ENCODE measurements at regions not wholly inside any gene's neighbourhood (a gene's known extent, or its start where the extent isn't known, plus 50 kb on each side); places are given as distances from the start of the nearest gene placed in this dataset.

DNA sequence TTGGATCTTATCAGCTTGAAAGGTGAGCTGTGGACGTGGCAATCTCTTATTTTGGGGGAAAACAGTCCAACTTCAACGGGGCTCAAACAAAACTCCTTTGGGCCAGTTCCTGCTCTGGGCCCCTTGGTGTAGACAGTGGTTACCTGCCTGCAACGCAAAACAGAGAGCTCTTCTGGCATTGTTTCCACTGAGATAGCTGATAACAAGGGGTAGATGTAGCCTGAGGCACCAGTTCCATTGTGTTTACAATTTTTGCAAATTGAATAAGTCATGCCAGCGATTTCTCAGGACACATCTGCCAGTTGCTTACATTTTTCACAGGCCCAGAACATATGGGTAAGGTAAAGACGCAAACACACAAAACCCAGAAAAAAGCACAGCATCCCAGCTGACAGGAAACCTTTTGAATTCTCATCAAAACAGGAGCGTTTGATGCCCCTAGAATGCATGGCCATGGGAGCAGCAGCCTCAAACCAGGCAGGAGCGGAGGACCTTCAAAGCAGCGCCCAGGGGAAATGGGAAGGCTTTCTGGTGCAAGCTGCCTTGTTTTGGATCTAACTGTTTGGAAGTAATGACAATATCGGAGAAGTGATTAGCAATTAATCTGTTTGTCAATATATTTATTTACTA is 259.7 kb downstream of the AACS start:
- Histone ChIP-seq H3K27ac (ENCODE audit: low read length) (no peak overlapping the region), H3K9me2 (replicated peaks; ENCODE audit: low read length) (no peaks in the 10 kb centered on the region), H3F3A (ENCODE audit: low read length, unreplicated experiment) (no peaks in the 10 kb centered on the region), H3K4me3 (ENCODE audit: low read length) (no peak overlapping the region), H3K79me2 (ENCODE audit: low read length) (no peaks in the 10 kb centered on the region), H3K9ac (ENCODE audit: low read length) (no peak overlapping the region), H3K36me3 (ENCODE audit: low read depth, low read length) (no peaks in the 10 kb centered on the region), H3K4me2 (ENCODE audit: low read length) (no peak overlapping the region), H4K20me1 (ENCODE audit: low read length) (no peaks in the 10 kb centered on the region), H3K4me1 (ENCODE audit: insufficient read depth, low read length) (no peaks in the 10 kb centered on the region), H2AFZ (ENCODE audit: low read length) (no peak overlapping the region), H3K27me3 (ENCODE audit: low read length) (peaks cover 98% of the 10 kb centered on the region), H3K9me3 (ENCODE audit: low read length) (no peaks in the 10 kb centered on the region)
- ChIA-PET CTCF (no interaction called here), POLR2A (ENCODE audit: unreplicated experiment) (no interaction called here)
- ATAC-seq, result no peak
- intact Hi-C loops (cut with micrococcal nuclease), result loop anchor here (5.0 kb wide), 1 partner anchor 143 kb away; no protein-coding TSS in a partner anchor
- no peak for DNase-seq
- TF ChIP-seq EZH2phosphoT487 (IDR thresholded peaks at IDR 0.05; ENCODE audit: borderline replicate concordance, low read length) (no peak), EZH2 (IDR thresholded peaks at IDR 0.05; ENCODE audit: low read length, unreplicated experiment) (no peak)
- TF ChIP-seq, protein P1, sequence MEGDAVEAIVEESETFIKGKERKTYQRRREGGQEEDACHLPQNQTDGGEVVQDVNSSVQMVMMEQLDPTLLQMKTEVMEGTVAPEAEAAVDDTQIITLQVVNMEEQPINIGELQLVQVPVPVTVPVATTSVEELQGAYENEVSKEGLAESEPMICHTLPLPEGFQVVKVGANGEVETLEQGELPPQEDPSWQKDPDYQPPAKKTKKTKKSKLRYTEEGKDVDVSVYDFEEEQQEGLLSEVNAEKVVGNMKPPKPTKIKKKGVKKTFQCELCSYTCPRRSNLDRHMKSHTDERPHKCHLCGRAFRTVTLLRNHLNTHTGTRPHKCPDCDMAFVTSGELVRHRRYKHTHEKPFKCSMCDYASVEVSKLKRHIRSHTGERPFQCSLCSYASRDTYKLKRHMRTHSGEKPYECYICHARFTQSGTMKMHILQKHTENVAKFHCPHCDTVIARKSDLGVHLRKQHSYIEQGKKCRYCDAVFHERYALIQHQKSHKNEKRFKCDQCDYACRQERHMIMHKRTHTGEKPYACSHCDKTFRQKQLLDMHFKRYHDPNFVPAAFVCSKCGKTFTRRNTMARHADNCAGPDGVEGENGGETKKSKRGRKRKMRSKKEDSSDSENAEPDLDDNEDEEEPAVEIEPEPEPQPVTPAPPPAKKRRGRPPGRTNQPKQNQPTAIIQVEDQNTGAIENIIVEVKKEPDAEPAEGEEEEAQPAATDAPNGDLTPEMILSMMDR (conservative IDR thresholded peaks at IDR 0.05; ENCODE audit: low read depth, low read length), result no peak
- BruUV-seq (replicated peaks), result no TSS peak

DNA sequence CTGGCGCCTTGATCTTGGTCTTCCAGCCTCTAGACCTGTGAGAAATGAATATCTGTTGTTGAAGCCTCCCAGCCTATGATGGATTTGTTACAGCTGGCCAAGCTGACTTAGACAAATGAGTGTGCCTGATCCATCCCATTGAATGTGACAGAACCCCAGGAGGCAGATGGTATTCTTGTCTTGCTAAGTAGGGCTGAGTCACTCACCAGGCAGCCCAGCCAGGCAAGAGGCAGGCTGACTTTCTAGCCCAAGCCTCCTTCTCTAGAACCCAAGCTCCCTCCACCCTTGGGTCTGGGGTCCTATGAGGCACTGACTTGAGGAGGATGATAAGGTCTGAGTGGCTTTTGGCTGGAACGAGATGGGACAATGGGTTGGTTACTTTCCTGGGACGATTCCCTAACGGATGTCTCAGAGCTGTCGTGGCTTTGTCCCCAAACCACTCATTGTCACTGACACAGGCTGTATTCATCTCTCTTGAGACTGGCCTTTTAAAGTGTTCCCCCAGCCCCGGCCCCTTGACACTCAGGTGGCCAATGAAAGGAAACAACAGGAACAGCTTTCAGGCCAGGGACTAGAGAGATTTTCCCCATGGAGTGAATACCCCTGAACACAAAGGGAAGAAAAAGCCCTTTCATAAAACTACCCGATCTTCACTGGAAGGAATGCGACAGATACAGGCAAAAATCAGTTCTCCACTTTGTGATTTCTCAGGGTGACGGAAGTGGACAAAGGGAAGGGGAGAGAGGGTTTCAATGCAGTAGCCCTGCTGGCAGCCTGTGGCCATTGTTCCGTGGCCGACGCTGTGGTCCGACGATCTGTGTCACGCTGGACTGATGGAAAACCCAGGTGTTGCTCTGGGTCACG is 264.2 kb downstream of the AACS start:
- DNase-seq, result no peak
- Histone ChIP-seq H3K27me3 (ENCODE audit: low read length) (peaks cover 85% of the 10 kb centered on the region), H3K9ac (ENCODE audit: low read length) (no peak overlapping the region), H3K9me2 (replicated peaks; ENCODE audit: low read length) (no peaks in the 10 kb centered on the region), H3K9me3 (ENCODE audit: low read length) (no peaks in the 10 kb centered on the region), H3K4me2 (ENCODE audit: low read length) (no peak overlapping the region), H3K27ac (ENCODE audit: low read length) (no peak overlapping the region), H3F3A (ENCODE audit: low read length, unreplicated experiment) (no peaks in the 10 kb centered on the region), H3K4me3 (ENCODE audit: low read length) (no peak overlapping the region), H3K4me1 (ENCODE audit: insufficient read depth, low read length) (no peaks in the 10 kb centered on the region), H3K36me3 (ENCODE audit: low read depth, low read length) (no peaks in the 10 kb centered on the region), H3K79me2 (ENCODE audit: low read length) (no peaks in the 10 kb centered on the region), H4K20me1 (ENCODE audit: low read length) (no peaks in the 10 kb centered on the region), H2AFZ (ENCODE audit: low read length) (no peak overlapping the region)
- intact Hi-C loops (cut with micrococcal nuclease), result loop anchor here (5.0 kb wide), 1 partner anchor 147 kb away; no protein-coding TSS in a partner anchor
- ChIA-PET POLR2A (ENCODE audit: unreplicated experiment) (no interaction called here), CTCF (no interaction called here)
- BruUV-seq (replicated peaks), result no TSS peak
- ATAC-seq, result no peak
- TF ChIP-seq EZH2phosphoT487 (IDR thresholded peaks at IDR 0.05; ENCODE audit: borderline replicate concordance, low read length), result no peak
- TF ChIP-seq, protein P1 (conservative IDR thresholded peaks at IDR 0.05; ENCODE audit: low read depth, low read length), result no peak
- TF ChIP-seq EZH2 (IDR thresholded peaks at IDR 0.05; ENCODE audit: low read length, unreplicated experiment), result no peak

All from PC-3 (cell line).